Pancreas (tissue), 10 donors: ENCODE measurements at regions not wholly inside any gene's neighbourhood (a gene's known extent, or its start where the extent isn't known, plus 50 kb on each side); places are given as distances from the start of the nearest gene placed in this dataset.
"Not testable (repeated sequence)": the region's sequence is repeated elsewhere in the genome, so short reads cannot be mapped to it uniquely, and the experiment has no call there.

Experiments
- ATAC-seq, 4 donors: fragments of 200-7000 bp; cut with Tn5 transposase; one replicate each; pipeline versions ENCODE4 v1.8.0 to v1.9.1; 2020; ENCODE audit warnings: mild to moderate bottlenecking in 4 of 4, moderate library complexity in 4 of 4
- DNase-seq, 6 donors: peaks; one replicate each; pipeline ENCODE4 v3.0.0-alpha.2; 2020
- FAIRE-seq: peaks from 2 replicates; lab custom pipeline; 2012; peaks lifted over from hg19 to GRCh38; lab: Jason Lieb, UNC
- H3K27ac ChIP-seq, 4 donors: fragments of 200-600 bp; sonication (generic); 1 replicate in 3 of 4; 2 replicates in 1 of 4; pipeline versions ENCODE4 v1.5.0 to v1.8.0; 2020
- H3K27me3 ChIP-seq, 4 donors: fragments of 200-600 bp; one replicate each; pipeline ENCODE4 v1.8.0; 2021
- H3K36me3 ChIP-seq, 3 donors: fragments of 200-600 bp; sonication (generic) in 1 of 3; one replicate each; pipeline versions ENCODE4 v1.5.0 to v1.8.0; 2020 to 2021
- H3K4me1 ChIP-seq, 3 donors: fragments of 200-600 bp; one replicate each; pipeline ENCODE4 v1.8.0; 2021
- H3K4me3 ChIP-seq, 4 donors: fragments of 200-600 bp; sonication (generic) in 2 of 4; one replicate each; pipeline versions ENCODE4 v1.5.0 to v1.8.0; 2020 to 2021
- H3K9me3 ChIP-seq, 4 donors: fragments of 200-600 bp; one replicate each; pipeline ENCODE4 v1.8.0; 2021
- CTCF ChIP-seq, 4 donors: fragments of 200-600 bp; sonication (generic) in 3 of 4; IDR thresholded peaks; one replicate each; pipeline versions ENCODE4 v1.5.0 to v1.8.0; 2021; ENCODE audit warnings: antibody characterized with exemption in 4 of 4
- WGBS, 2 donors: extraction: QIAGEN DNeasy Blood & Tissue Kit; methylation state at CpG; one replicate each; pipeline ENCODE4 v1.1.7; 2013; 5-methylcytosine and 5-hydroxymethylcytosine counted together
- intact Hi-C, 3 donors: fragments of 100-400 bp; cut with DNase I; formaldehyde crosslinking; loops; one replicate each; pipeline versions ENCODE4 v1.11.1 to v1.14.2; 2022
- donor health status: healthy with polysubstance abuse.
- donor health status: DM: no; HTN: no; CAD: no; lungs with moderate emphysema.
- donor health status: DM: no; HTN: no; CAD: no.
- donor health status: control.
- donor health status: control.
- donor health status: Bipolar disorder and iron deficiency.
- donor health status: DM: yes; HTN: yes; CAD: no.
- donor health status: DM: no; HTN: no; CAD: no.
- donor health status: DM: no; HTN: no; CAD: no.
- donor health status: DM: yes; HTN: yes; CAD: no.

- no peak for DNase-seq
- no peak for ATAC-seq
- WGBS, 2 donors: 80 to 89% methylated on average over 2 of the region's 2 CpGs
- Histone ChIP-seq H3K4me3 (no peak overlapping the region), H3K4me1 (no peaks in the 10 kb centered on the region), H3K36me3 (no peaks in the 10 kb centered on the region), H3K9me3 (no peaks in the 10 kb centered on the region), H3K27me3 (no peaks in the 10 kb centered on the region), H3K27ac (no peak overlapping the region)
- no peak for TF ChIP-seq CTCF (IDR thresholded peaks at IDR 0.05)
- intact Hi-C loops: no loop called here
- no peak for FAIRE-seq
Observed at GRCh38 chr3:153925841-153926514, 195.2 kb upstream of the ARHGEF26 start.

DNA sequence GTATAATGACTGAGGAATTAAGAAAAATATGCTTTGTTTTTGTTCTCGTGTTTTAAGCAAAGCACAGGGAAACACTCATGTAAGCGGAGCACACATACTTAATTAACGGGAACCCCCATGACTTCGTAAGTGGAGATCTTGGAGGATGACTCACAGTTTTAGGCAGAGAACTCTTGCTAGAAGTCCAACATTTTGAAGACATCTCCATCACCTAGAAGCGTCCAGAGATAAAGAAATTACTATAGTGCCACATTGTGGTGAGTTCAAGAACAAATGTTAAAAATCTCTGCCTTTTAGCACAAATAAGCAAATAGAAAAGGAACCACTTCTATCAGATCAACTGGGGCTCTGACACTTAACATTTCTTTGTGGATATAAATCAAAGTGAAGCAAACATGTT is 194.1 kb upstream of the ARHGEF26 start:
- Histone ChIP-seq H3K4me1 (no peaks in the 10 kb centered on the region), H3K27me3 (no peaks in the 10 kb centered on the region), H3K4me3 (no peak overlapping the region), H3K36me3 (no peaks in the 10 kb centered on the region), H3K9me3 (no peaks in the 10 kb centered on the region), H3K27ac (no peak overlapping the region)
- no peak for DNase-seq
- TF ChIP-seq CTCF (IDR thresholded peaks at IDR 0.05): no peak
- peak in 3 of 4 donors; percentile 29 to 56 (median 46) for ATAC-seq
- FAIRE-seq: no peak
- intact Hi-C loops: no loop called here
- 54 to 66% methylated on average over 5 of the region's 5 CpGs for WGBS, 2 donors

GRCh38 chr3:153928851-153929250 is 192.3 kb upstream of the ARHGEF26 start:
- Histone ChIP-seq H3K4me1 (no peaks in the 10 kb centered on the region), H3K4me3 (no peak overlapping the region), H3K27me3 (no peaks in the 10 kb centered on the region), H3K27ac (no peak overlapping the region), H3K36me3 (no peaks in the 10 kb centered on the region), H3K9me3 (no peaks in the 10 kb centered on the region)
- TF ChIP-seq CTCF (IDR thresholded peaks at IDR 0.05): no peak
- intact Hi-C loops: no loop called here
- no peak for FAIRE-seq
- no peak for ATAC-seq
- DNase-seq: no peak

DNA sequence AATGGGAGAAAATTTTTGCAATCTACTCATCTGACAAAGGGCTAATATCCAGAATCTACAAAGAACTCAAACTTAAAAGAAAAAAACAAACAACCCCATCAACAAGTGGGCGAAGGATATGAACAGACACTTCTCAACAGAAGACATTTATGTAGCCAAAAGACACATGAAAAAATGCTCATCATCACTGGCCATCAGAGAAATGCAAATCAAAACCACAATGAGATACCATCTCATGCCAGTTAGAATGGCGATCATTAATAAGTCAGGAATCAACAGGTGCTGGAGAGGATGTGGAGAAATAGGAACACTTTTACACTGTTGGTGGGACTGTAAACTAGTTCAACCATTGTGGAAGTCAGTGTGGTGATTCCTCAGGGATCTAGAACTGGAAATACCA is 187.7 kb upstream of the ARHGEF26 start:
- H3K4me3 ChIP-seq, H3K36me3 ChIP-seq, H3K27ac ChIP-seq, ATAC-seq, H3K27me3 ChIP-seq, H3K4me1 ChIP-seq, FAIRE-seq, intact Hi-C loops, DNase-seq, H3K9me3 ChIP-seq: not testable (repeated sequence)
- whole genome bisulfite sequencing, 2 donors: 71 to 78% methylated on average over 2 of the region's 2 CpGs

DNA sequence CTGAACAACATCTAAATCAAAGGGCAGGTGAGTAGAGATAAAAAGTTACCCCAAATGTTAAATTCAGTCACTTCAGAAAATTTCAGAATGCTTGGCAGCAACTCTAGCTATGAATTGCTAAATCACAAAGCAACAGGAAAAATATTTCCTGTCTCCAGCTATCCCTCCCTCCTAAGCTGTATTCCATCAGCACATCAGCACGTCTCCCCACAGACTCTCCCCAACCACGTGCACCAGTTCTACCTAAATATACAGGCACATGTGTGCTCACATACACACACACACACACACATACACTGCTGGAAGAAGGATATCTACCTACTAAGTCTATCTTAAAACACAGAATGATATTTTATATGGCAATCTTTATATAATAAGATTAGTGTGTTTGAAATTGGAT is 177.1 kb upstream of the ARHGEF26 start:
- intact Hi-C loops: no loop called here
- no peak overlapping the region for H3K27ac ChIP-seq

More for the DNA sequence above, 177.1 kb upstream of the ARHGEF26 start:
- Histone ChIP-seq H3K9me3 (no peaks in the 10 kb centered on the region), H3K4me3 (no peak overlapping the region), H3K27me3 (no peaks in the 10 kb centered on the region), H3K36me3 (no peaks in the 10 kb centered on the region), H3K4me1 (no peaks in the 10 kb centered on the region)
- no peak for TF ChIP-seq CTCF (IDR thresholded peaks at IDR 0.05)
- DNase-seq (no peak), FAIRE-seq (no peak), ATAC-seq (no peak)
- WGBS, 2 donors: 34 to 40% methylated on average over 2 of the region's 2 CpGs
